RWPE2 (cell line): ENCODE measurements at regions not wholly inside any gene's neighbourhood (a gene's known extent, or its start where the extent isn't known, plus 50 kb on each side); places are given as distances from the start of the nearest gene placed in this dataset.

Experiments
- ATAC-seq: fragments of 200-7000 bp; cut with Tn5 transposase; 3 replicates; pipeline ENCODE4 v1.9.1; 2021; ENCODE audit warnings: low read depth
- DNase-seq: peaks from one replicate; pipeline ENCODE4 v3.0.0-alpha.2; 2020; ENCODE audit warnings: low spot score
- H3K27ac ChIP-seq: fragments of 450-650 bp; 2 replicates; pipeline ENCODE4 v1.5.1; 2017; ENCODE audit warnings: mild to moderate bottlenecking; ENCODE audit not compliant: poor library complexity, severe bottlenecking
- H3K27me3 ChIP-seq: fragments of 250-450 bp; sonication (Bioruptor Pico); 2 replicates; pipeline ENCODE4 v1.5.1; 2021; ENCODE audit warnings: mild to moderate bottlenecking, moderate library complexity; ENCODE audit not compliant: insufficient read depth, poor library complexity, severe bottlenecking
- H3K36me3 ChIP-seq: fragments of 250-450 bp; sonication (Bioruptor Pico); 2 replicates; pipeline ENCODE4 v1.5.1; 2020; ENCODE audit warnings: low read depth, mild to moderate bottlenecking, moderate library complexity
- H3K4me1 ChIP-seq: fragments of 250-450 bp; sonication (Bioruptor Pico); 2 replicates; pipeline ENCODE4 v1.5.1; 2021; ENCODE audit warnings: mild to moderate bottlenecking, moderate library complexity; ENCODE audit not compliant: insufficient read depth, poor library complexity, severe bottlenecking
- H3K4me3 ChIP-seq: fragments of 250-450 bp; sonication (Bioruptor Pico); 2 replicates; pipeline ENCODE4 v1.5.1; 2021; ENCODE audit warnings: mild to moderate bottlenecking, moderate library complexity; ENCODE audit not compliant: severe bottlenecking
- H3K9me3 ChIP-seq: fragments of 250-450 bp; sonication (Bioruptor Pico); 2 replicates; pipeline ENCODE4 v1.5.1; 2021; ENCODE audit warnings: mild to moderate bottlenecking, moderate library complexity; ENCODE audit not compliant: severe bottlenecking
- TF ChIP-seq, protein P1 (sequence below): fragments of 450-650 bp; IDR thresholded peaks from one replicate; pipeline ENCODE4 v1.5.1; 2017; ENCODE audit warnings: mild to moderate bottlenecking, moderate library complexity; ENCODE audit not compliant: poor library complexity, severe bottlenecking

DNA sequence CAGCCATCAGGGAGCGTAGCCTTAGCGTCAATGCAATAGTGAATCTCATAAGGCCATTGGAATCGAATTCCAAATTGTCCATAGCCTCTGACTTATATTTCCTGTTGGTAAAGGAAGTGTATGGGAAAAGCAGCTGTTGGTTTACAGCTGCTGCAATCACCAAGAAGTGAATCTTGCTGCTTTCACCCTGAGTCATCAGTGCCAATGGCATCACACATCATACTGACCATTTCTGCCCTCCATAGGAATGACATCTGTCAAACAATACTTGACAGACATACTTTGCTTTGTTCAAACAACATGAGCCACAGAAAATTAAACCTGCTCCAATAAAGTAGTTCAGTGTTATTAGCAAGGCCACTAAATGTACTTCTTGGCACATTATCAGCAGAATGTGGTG lies 111.2 kb upstream of the KLHL29 start:
- H3K9me3 ChIP-seq, result no peaks in the 10 kb centered on the region
- TF ChIP-seq, protein P1, sequence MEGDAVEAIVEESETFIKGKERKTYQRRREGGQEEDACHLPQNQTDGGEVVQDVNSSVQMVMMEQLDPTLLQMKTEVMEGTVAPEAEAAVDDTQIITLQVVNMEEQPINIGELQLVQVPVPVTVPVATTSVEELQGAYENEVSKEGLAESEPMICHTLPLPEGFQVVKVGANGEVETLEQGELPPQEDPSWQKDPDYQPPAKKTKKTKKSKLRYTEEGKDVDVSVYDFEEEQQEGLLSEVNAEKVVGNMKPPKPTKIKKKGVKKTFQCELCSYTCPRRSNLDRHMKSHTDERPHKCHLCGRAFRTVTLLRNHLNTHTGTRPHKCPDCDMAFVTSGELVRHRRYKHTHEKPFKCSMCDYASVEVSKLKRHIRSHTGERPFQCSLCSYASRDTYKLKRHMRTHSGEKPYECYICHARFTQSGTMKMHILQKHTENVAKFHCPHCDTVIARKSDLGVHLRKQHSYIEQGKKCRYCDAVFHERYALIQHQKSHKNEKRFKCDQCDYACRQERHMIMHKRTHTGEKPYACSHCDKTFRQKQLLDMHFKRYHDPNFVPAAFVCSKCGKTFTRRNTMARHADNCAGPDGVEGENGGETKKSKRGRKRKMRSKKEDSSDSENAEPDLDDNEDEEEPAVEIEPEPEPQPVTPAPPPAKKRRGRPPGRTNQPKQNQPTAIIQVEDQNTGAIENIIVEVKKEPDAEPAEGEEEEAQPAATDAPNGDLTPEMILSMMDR, result no peak
- DNase-seq (no peak), ATAC-seq (peak; percentile 91)
- no peaks in the 10 kb centered on the region for H3K27me3 ChIP-seq
- H3K36me3 ChIP-seq, result no peaks in the 10 kb centered on the region
- no peak overlapping the region for H3K4me3 ChIP-seq
- H3K27ac ChIP-seq, result no peak overlapping the region
- H3K4me1 ChIP-seq, result no peaks in the 10 kb centered on the region

DNA sequence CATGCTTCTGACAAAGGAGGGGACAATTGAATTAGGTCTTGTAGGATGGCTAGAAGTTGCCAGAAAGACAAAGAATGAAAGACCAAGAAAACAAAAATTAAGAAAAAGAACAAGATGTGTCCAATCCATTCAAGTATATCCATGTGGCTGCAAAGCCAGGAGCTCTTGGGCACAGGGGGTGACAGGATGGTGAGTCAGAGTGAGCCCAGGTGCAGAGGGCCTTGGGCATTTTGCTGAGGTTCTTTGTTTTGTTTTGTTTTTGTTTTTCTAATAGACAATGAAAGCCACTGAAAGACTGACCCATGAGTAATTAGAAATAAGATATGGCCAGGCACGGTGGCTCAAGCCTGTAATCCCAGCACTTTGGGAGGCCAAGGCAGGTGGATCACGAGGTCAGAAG lies 104.6 kb upstream of the KLHL29 start:
- Histone ChIP-seq H3K9me3 (no peaks in the 10 kb centered on the region), H3K36me3 (no peaks in the 10 kb centered on the region), H3K4me1 (no peaks in the 10 kb centered on the region), H3K4me3 (no peak overlapping the region), H3K27ac (no peak overlapping the region), H3K27me3 (no peaks in the 10 kb centered on the region)
- DNase-seq (no peak), ATAC-seq (peak; percentile 82)
- TF ChIP-seq, protein P1, result no peak

DNA sequence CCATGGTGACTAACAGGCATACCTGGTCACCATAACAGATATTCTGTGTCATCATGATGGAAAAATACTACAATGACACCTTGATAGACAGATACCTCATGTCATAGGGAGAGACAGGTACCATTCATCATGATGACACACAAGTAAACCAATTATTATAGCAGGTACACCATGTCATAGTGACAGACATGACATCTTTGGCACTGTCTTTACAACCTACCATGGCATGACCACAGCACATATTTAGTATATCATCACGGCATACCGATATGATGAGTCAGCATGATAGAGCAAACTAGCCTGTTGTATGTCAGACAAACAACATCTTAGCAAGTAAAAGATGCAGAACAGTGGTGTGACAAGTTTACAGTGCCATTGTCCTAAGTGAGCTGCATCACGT lies 101.3 kb upstream of the KLHL29 start:
- TF ChIP-seq, protein P1, result no peak
- H3K27ac ChIP-seq, result no peak overlapping the region
- peaks cover 10% of the 10 kb centered on the region for H3K4me1 ChIP-seq
- H3K27me3 ChIP-seq, result no peaks in the 10 kb centered on the region
- no peaks in the 10 kb centered on the region for H3K36me3 ChIP-seq
- ATAC-seq (no peak), DNase-seq (no peak)
- H3K9me3 ChIP-seq, result no peaks in the 10 kb centered on the region
- no peak overlapping the region for H3K4me3 ChIP-seq

DNA sequence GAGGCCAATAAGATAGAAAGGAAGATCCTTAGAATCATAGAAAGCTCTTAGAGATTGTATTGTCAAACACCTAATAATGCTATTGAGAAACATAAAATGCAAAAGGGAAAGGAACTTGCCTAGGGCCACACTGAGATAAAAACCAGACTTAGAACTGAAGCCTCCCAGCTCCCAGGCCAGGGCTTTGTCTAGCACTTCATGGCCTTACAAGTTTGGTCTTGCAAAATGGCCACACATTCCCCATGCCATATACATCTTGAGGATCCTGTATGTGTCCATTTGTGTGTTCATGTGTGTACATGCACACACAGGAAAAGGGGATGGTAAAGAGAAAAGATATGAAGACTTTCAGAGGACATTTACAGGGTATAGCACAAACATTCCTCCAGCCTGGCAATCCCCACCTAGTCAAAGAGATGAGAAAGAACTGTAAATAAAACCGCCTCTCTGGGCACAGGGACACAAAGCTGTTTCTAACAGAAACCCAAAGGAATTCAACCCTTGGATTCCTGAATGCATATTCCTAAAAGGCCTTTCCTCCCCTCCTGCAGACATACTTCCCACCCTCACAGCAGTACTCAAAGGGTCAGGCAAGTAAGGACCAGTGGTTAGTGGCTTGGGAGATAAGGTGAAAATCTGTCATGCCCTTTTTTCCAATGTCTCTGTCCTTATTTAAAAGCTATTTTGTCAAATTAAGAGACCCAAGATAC lies 99.7 kb upstream of the KLHL29 start:
- H3K36me3 ChIP-seq, result no peaks in the 10 kb centered on the region
- no peak overlapping the region for H3K27ac ChIP-seq
- ATAC-seq (no peak), DNase-seq (no peak)
- no peaks in the 10 kb centered on the region for H3K27me3 ChIP-seq
- TF ChIP-seq, protein P1, result no peak
- peaks cover 10% of the 10 kb centered on the region for H3K4me1 ChIP-seq
- H3K9me3 ChIP-seq, result no peaks in the 10 kb centered on the region
- no peak overlapping the region for H3K4me3 ChIP-seq

DNA sequence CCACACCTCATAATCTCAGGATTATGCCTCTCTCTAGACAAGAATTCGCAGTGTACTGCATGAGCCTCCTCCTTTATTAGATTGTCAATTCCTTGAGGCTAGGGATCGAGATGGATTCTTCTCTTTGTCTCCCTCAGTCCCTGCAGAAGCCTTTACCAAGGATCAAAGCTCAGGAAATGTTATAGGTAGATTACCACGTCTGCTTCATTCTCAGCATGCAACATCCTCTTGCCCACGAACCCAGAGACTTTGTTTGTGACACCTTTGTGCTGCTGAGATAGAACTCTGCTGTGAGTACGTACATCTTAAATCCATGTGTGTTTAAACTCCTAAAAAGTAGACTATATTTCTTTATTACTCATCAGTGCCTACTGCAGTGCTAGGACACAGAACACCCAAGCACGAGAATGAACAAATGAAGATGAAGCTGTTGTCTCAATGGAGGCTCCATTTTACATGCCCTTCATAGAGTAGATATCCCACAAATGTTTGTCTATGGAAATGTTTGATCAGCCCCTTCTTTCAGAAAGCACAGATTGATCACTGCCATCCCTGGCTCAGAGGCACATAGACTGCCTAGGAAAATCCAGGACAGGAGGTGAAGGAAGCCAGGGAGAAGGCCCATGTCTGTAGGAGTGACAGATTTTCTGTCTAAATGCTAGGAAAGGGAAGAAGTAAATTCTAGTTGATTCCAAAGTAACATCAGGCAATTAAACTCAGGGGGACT lies 98.8 kb upstream of the KLHL29 start:
- no peak overlapping the region for H3K4me3 ChIP-seq
- no peaks in the 10 kb centered on the region for H3K27me3 ChIP-seq
- ATAC-seq, result no peak
- H3K27ac ChIP-seq, result peak overlapping the region; percentile 39
- no peaks in the 10 kb centered on the region for H3K36me3 ChIP-seq
- no peak for DNase-seq
- H3K4me1 ChIP-seq, result peaks cover 10% of the 10 kb centered on the region
- H3K9me3 ChIP-seq, result no peaks in the 10 kb centered on the region
- TF ChIP-seq, protein P1, result no peak
